IMR-90 (cell line): ENCODE measurements at regions not wholly inside any gene's neighbourhood (a gene's known extent, or its start where the extent isn't known, plus 50 kb on each side); places are given as distances from the start of the nearest gene placed in this dataset.

Experiments used
- ATAC-seq: fragments of 200-7000 bp; cut with Tn5 transposase; 2 replicates; pipeline ENCODE4 v1.9.1; 2020; ENCODE audit warnings: low read depth, mild to moderate bottlenecking, moderate library complexity
- BruUV-seq: library from RNA; stranded (reverse); fragments of 400-500 nt; replicated peaks from 2 replicates; lab custom pipeline; 2021; lab: Mats Ljungman, UMichigan
- CTCF ChIA-PET: fragments of 300-600 bp; formaldehyde crosslinking; extraction: SDS; loops from one replicate; lab custom pipeline; 2021; ENCODE audit warnings: antibody characterized with exemption; lab: Yijun Ruan, JAX
- POLR2A ChIA-PET: fragments of 300-600 bp; sonication (Branson Sonifier 250); formaldehyde crosslinking; loops from one replicate; lab custom pipeline; 2022; ENCODE audit warnings: antibody characterized with exemption; ENCODE audit not compliant: unreplicated experiment; lab: Charles Lee
- DNase-seq: peaks from one replicate; pipeline ENCODE4 v3.0.0; 2013
- H2AFZ ChIP-seq: replicated peaks from 2 replicates; pipeline ENCODE3; 2013; ENCODE audit warnings: low read length, mild to moderate bottlenecking; ENCODE audit not compliant: poor library complexity
- H2AK5ac ChIP-seq: 2 replicates; pipeline ENCODE4 v1.6.1; 2013; ENCODE audit warnings: low read depth, low read length, inconsistent platforms
- H2AK9ac ChIP-seq: replicated peaks from 2 replicates; pipeline ENCODE3; 2013; ENCODE audit warnings: mild to moderate bottlenecking, low read depth, low read length, moderate library complexity; ENCODE audit not compliant: poor library complexity
- H2BK120ac ChIP-seq: 2 replicates; pipeline ENCODE4 v1.6.1; 2013; ENCODE audit warnings: low read depth, low read length, inconsistent platforms
- H2BK15ac ChIP-seq: 3 replicates; pipeline ENCODE4 v1.6.1; 2013; ENCODE audit warnings: low read depth, low read length, inconsistent platforms
- H2BK20ac ChIP-seq: 2 replicates; pipeline ENCODE4 v1.6.1; 2013; ENCODE audit warnings: low read depth, mild to moderate bottlenecking, inconsistent platforms, low read length, moderate library complexity
- H2BK5ac ChIP-seq: 2 replicates; pipeline ENCODE4 v1.6.1; 2013; ENCODE audit warnings: mild to moderate bottlenecking, low read depth, low read length, inconsistent platforms; ENCODE audit not compliant: poor library complexity, severe bottlenecking
- H3K14ac ChIP-seq: replicated peaks from 2 replicates; pipeline ENCODE4 v1.6.1; 2013; ENCODE audit warnings: low read depth, low read length, inconsistent platforms
- H3K18ac ChIP-seq: 2 replicates; pipeline ENCODE4 v1.6.1; 2013; ENCODE audit warnings: low read depth, low read length, control low read depth
- H3K23ac ChIP-seq: 2 replicates; pipeline ENCODE4 v1.6.1; 2013; ENCODE audit warnings: low read depth, low read length, inconsistent platforms
- H3K27ac ChIP-seq: 2 replicates; pipeline ENCODE4 v1.5.1; 2013; ENCODE audit warnings: mild to moderate bottlenecking, control low read depth, low read length; ENCODE audit not compliant: insufficient read depth
- H3K27me3 ChIP-seq: 2 replicates; pipeline ENCODE4 v1.6.1; 2013; ENCODE audit warnings: low read length; ENCODE audit not compliant: control insufficient read depth, insufficient read depth
- H3K36me3 ChIP-seq: 2 replicates; pipeline ENCODE4 v1.6.1; 2013; ENCODE audit warnings: low read length, mixed read lengths; ENCODE audit not compliant: control insufficient read depth, insufficient read depth
- H3K4ac ChIP-seq: 2 replicates; pipeline ENCODE4 v1.6.1; 2013; ENCODE audit warnings: low read depth, low read length, inconsistent platforms
- H3K4me1 ChIP-seq: 2 replicates; pipeline ENCODE4 v1.6.1; 2013; ENCODE audit warnings: low read length, mixed read lengths; ENCODE audit not compliant: control insufficient read depth, insufficient read depth
- H3K4me2 ChIP-seq: 2 replicates; pipeline ENCODE4 v1.6.1; 2013; ENCODE audit warnings: low read depth, mild to moderate bottlenecking, control low read depth, low read length, moderate library complexity
- H3K4me3 ChIP-seq: 2 replicates; pipeline ENCODE4 v1.5.1; 2013; ENCODE audit warnings: low read depth, mild to moderate bottlenecking, control low read depth, low read length, moderate library complexity; ENCODE audit not compliant: insufficient read depth
- H3K56ac ChIP-seq: 2 replicates; pipeline ENCODE4 v1.6.1; 2013; ENCODE audit warnings: low read length, inconsistent platforms; ENCODE audit not compliant: insufficient read depth; ENCODE audit errors: extremely low read depth
- H3K79me1 ChIP-seq, 2 experiments: 2 replicates each; pipeline ENCODE4 v1.6.1; 2013; ENCODE audit warnings: low read length in 2 of 2, inconsistent platforms in 1 of 2, low read depth in 1 of 2
- H3K9ac ChIP-seq: 2 replicates; pipeline ENCODE4 v1.6.1; 2013; ENCODE audit warnings: low read depth, low read length, control low read depth
- H3K9me1 ChIP-seq: 2 replicates; pipeline ENCODE4 v1.6.1; 2013; ENCODE audit warnings: low read length, inconsistent platforms; ENCODE audit not compliant: insufficient read depth
- H3K9me3 ChIP-seq: 2 replicates; pipeline ENCODE4 v1.6.1; 2013; ENCODE audit warnings: low read length; ENCODE audit not compliant: control insufficient read depth, insufficient read depth
- H4K20me1 ChIP-seq: 2 replicates; pipeline ENCODE4 v1.6.1; 2013; ENCODE audit warnings: low read length, inconsistent platforms; ENCODE audit not compliant: insufficient read depth
- H4K5ac ChIP-seq: 2 replicates; pipeline ENCODE4 v1.6.1; 2013; ENCODE audit warnings: mild to moderate bottlenecking, low read depth, low read length, control low read depth
- H4K8ac ChIP-seq, 2 experiments: 2 replicates each; pipeline ENCODE4 v1.6.1; 2013; ENCODE audit warnings: low read depth in 2 of 2, low read length in 2 of 2, control low read depth in 1 of 2, inconsistent platforms in 1 of 2
- H4K91ac ChIP-seq: 2 replicates; pipeline ENCODE4 v1.6.1; 2013; ENCODE audit warnings: low read depth, low read length, inconsistent platforms; ENCODE audit not compliant: insufficient read depth
- BHLHE40 ChIP-seq: fragments of 150-350 bp; IDR thresholded peaks from 2 replicates; pipeline ENCODE4 v1.6.1; 2016; ENCODE audit warnings: mild to moderate bottlenecking, low read depth, low read length
- CEBPB ChIP-seq: IDR thresholded peaks from 2 replicates; pipeline ENCODE4 v1.6.1; 2012; ENCODE audit warnings: low read depth, low read length, improper control_type of control experiment
- CHD1 ChIP-seq: IDR thresholded peaks from 2 replicates; pipeline ENCODE4 v1.6.1; 2012; ENCODE audit warnings: low read depth, low read length, improper control_type of control experiment
- CTCF ChIP-seq: conservative IDR thresholded peaks from 2 replicates; pipeline ENCODE4 v1.5.1; 2012; ENCODE audit warnings: mild to moderate bottlenecking, low read depth, low read length, improper control_type of control experiment
- ELK1 ChIP-seq: fragments of 150-350 bp; IDR thresholded peaks from 2 replicates; pipeline ENCODE4 v1.6.1; 2016; ENCODE audit warnings: low read depth, mild to moderate bottlenecking, low read length, moderate library complexity, borderline replicate concordance
- FOS ChIP-seq: fragments of 150-350 bp; IDR thresholded peaks from 2 replicates; pipeline ENCODE4 v1.6.1; 2016; ENCODE audit warnings: low read depth, low read length
- MAFK ChIP-seq: IDR thresholded peaks from 2 replicates; pipeline ENCODE4 v1.6.1; 2012; ENCODE audit warnings: low read depth, low read length, improper control_type of control experiment
- MAZ ChIP-seq: IDR thresholded peaks from 2 replicates; pipeline ENCODE4 v1.6.1; 2012; ENCODE audit warnings: low read depth, mild to moderate bottlenecking, low read length, improper control_type of control experiment, moderate library complexity, borderline replicate concordance
- MXI1 ChIP-seq: IDR thresholded peaks from 2 replicates; pipeline ENCODE4 v1.6.1; 2012; ENCODE audit warnings: low read depth, mild to moderate bottlenecking, low read length, moderate library complexity, borderline replicate concordance
- NFE2L2 ChIP-seq: fragments of 150-350 bp; IDR thresholded peaks from 2 replicates; pipeline ENCODE4 v1.6.1; 2016; ENCODE audit warnings: low read depth, mild to moderate bottlenecking, low read length
- POLR2A ChIP-seq: IDR thresholded peaks from 2 replicates; pipeline ENCODE4 v1.6.1; 2012; ENCODE audit warnings: mild to moderate bottlenecking, low read depth, low read length
- RAD21 ChIP-seq: IDR thresholded peaks from 2 replicates; pipeline ENCODE4 v1.6.1; 2012; ENCODE audit warnings: low read length, improper control_type of control experiment
- RCOR1 ChIP-seq: IDR thresholded peaks from 2 replicates; pipeline ENCODE4 v1.6.1; 2012; ENCODE audit warnings: mild to moderate bottlenecking, low read length, improper control_type of control experiment; ENCODE audit not compliant: insufficient replicate concordance
- RFX5 ChIP-seq: IDR thresholded peaks from 2 replicates; pipeline ENCODE4 v1.8.0; 2012; ENCODE audit warnings: low read depth, mild to moderate bottlenecking, low read length, moderate library complexity
- WGBS, 2 experiments: methylation state at CpG; one replicate each; pipeline versions ENCODE4 v1.1.5 to v1.1.7; 2013; ENCODE audit warnings: missing lambda C conversion rate in 2 of 2; ENCODE audit not compliant: insufficient read length in 1 of 2; ENCODE audit errors: extremely low coverage in 2 of 2; 5-methylcytosine and 5-hydroxymethylcytosine counted together
- dilution Hi-C: fragments of 300-500 bp; cut with HindIII; formaldehyde crosslinking; loops from one replicate; pipeline ENCODE4 v1.14.3; 2018; ENCODE audit warnings: low sequenced_read_pairs; ENCODE audit not compliant: unreplicated experiment
- in situ Hi-C: fragments of 300-500 bp; cut with MboI; formaldehyde crosslinking; loops from 3 replicates; pipeline ENCODE4 v1.14.3; 2019; ENCODE audit warnings: low sequenced_read_pairs, inconsistent platforms, mixed read lengths
- intact Hi-C: fragments of 100-400 bp; cut with micrococcal nuclease; formaldehyde crosslinking; loops from 2 replicates; pipeline ENCODE4 v1.10.0; 2022
- TF ChIP-seq, protein P1 (sequence below): fragments of 150-350 bp; IDR thresholded peaks from 2 replicates; pipeline ENCODE4 v1.6.1; 2017; ENCODE audit warnings: mild to moderate bottlenecking, antibody characterized with exemption, low read length, low read depth

DNA sequence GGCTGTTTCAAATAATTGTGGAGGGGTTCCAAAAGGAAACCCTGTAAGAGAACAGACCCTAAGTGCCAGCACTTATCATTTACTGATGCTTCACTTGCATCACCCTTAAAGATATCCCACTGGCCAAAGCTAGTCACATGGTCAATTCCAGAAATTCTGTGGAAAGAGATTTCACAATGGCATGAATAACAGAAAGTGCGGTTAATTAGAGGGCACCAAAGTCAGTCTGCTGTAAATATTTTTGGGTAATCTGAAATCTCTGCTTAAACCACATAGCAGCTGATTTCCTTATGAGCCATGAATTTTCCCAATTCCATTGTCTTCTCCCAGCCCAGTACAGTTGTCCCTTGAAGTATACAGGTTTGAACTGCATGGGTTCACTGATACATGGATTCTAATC is 346.1 kb downstream of the SI start:
- DNase-seq, result no peak
- ChIA-PET POLR2A (no interaction called here), CTCF (no interaction called here)
- no peak overlapping the region for H4K8ac ChIP-seq
- BruUV-seq, result no TSS peak
- no peak overlapping the region for H3K56ac ChIP-seq
- H3K18ac ChIP-seq, result no peak overlapping the region
- H3K9me1 ChIP-seq, result no peaks in the 10 kb centered on the region
- H2AFZ ChIP-seq, result no peak overlapping the region
- no CpG with 5 or more reads among the region's 1 CpG for WGBS, 2 experiments
- peaks cover 5% of the 10 kb centered on the region for H3K9me3 ChIP-seq
- no peak overlapping the region for H2BK120ac ChIP-seq
- no peak overlapping the region for H2BK15ac ChIP-seq
- no peaks in the 10 kb centered on the region for H3K4me1 ChIP-seq
- ATAC-seq, result no peak
- H2AK9ac ChIP-seq, result no peak overlapping the region
- H3K4me3 ChIP-seq, result no peak overlapping the region
- no peak overlapping the region for H4K91ac ChIP-seq
- no peaks in the 10 kb centered on the region for H4K20me1 ChIP-seq
- H4K5ac ChIP-seq, result no peak overlapping the region
- in situ Hi-C loops (no loop called here), intact Hi-C loops (no loop called here), dilution Hi-C loops (no loop called here)
- no peak overlapping the region for H3K23ac ChIP-seq
- TF ChIP-seq ELK1, result no peak
- TF ChIP-seq CHD1, result no peak
- TF ChIP-seq RAD21, result no peak
- TF ChIP-seq CEBPB, result no peak
- TF ChIP-seq BHLHE40, result no peak
- no peak for TF ChIP-seq FOS
- TF ChIP-seq MAFK, result no peak
- no peak for TF ChIP-seq MXI1
- no peak for TF ChIP-seq POLR2A
- TF ChIP-seq, protein P1, sequence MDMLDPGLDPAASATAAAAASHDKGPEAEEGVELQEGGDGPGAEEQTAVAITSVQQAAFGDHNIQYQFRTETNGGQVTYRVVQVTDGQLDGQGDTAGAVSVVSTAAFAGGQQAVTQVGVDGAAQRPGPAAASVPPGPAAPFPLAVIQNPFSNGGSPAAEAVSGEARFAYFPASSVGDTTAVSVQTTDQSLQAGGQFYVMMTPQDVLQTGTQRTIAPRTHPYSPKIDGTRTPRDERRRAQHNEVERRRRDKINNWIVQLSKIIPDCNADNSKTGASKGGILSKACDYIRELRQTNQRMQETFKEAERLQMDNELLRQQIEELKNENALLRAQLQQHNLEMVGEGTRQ, result no peak
- no peak for TF ChIP-seq MAZ
- TF ChIP-seq NFE2L2, result no peak
- no peak for TF ChIP-seq RCOR1
- TF ChIP-seq RFX5, result no peak
- no peak for TF ChIP-seq CTCF
- no peaks in the 10 kb centered on the region for H3K79me1 ChIP-seq
- no peak overlapping the region for H3K4me2 ChIP-seq
- H2AK5ac ChIP-seq, result no peak overlapping the region
- no peak overlapping the region for H3K14ac ChIP-seq
- no peak overlapping the region for H2BK5ac ChIP-seq
- no peak overlapping the region for H2BK20ac ChIP-seq
- no peaks in the 10 kb centered on the region for H3K36me3 ChIP-seq
- no peak overlapping the region for H3K4ac ChIP-seq
- no peak overlapping the region for H3K9ac ChIP-seq
- no peaks in the 10 kb centered on the region for H3K27me3 ChIP-seq
- no peak overlapping the region for H3K27ac ChIP-seq
